ENCODE measurements at regions not wholly inside any gene's neighbourhood (a gene's known extent, or its start where the extent isn't known, plus 50 kb on each side); places are given as distances from the start of the nearest gene placed in this dataset.
A peak's percentile ranks its signal among the peaks of the same experiment; 100 is the strongest.

DNA sequence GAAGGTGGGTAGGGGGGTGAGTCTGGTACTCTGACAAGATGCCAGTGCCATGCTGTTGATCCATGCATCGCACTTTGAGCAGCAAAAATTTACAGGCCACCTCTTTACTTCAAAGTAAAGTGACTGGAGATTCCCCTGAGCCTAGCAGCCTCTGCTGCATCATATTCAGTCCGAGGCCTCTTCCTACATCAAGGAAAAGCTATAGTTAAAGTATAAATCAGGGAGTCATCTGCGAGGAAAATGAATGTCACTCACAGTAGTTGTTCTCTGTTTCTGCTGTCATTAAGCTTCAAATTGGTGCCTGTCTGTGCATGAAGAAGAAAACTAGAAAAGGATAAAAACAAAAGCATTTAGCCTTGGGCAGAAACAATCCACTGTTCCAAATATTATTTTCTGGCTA, 706.2 kb downstream of the TBL1XR1 start:
- WGBS (ENCODE audit: insufficient coverage): 100% methylated on average over 1 of the region's 3 CpGs
- no peak overlapping the region for H3K4me3 ChIP-seq (ENCODE audit: low read length)
- no peaks in the 10 kb centered on the region for H3K36me3 ChIP-seq (ENCODE audit: control insufficient read depth, insufficient read depth, low read length)
- no peak overlapping the region for H3K27ac ChIP-seq (ENCODE audit: low read length)
- no peaks in the 10 kb centered on the region for H3K9me3 ChIP-seq (replicated peaks; ENCODE audit: control insufficient read depth, low read depth, low read length)
- DNase-seq: no peak
- H3K27me3 ChIP-seq (ENCODE audit: control insufficient read depth, insufficient read depth, low read length): no peaks in the 10 kb centered on the region
- no peaks in the 10 kb centered on the region for H3K4me1 ChIP-seq (ENCODE audit: control insufficient read depth, insufficient read depth, low read length)

DNA sequence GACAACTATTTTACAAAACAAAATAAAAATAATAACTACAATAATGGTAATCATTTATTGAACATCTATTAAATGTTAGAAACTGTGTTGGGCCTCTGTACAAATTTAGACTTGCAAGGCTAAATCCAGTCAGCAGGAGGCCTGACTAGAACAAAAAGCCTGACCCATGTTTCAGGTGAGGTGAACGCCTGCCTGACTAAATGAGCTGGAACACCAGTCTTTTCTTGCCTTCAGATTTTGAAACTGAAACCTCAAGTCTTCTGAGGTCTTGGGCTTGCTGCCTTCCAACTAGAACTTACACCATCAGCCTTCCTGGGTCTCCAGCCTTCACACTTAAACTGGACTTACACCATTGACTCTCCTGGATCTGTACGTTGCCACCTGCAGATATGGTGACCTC, 706.9 kb downstream of the TBL1XR1 start:
- H3K9me3 ChIP-seq (replicated peaks; ENCODE audit: control insufficient read depth, low read depth, low read length): no peaks in the 10 kb centered on the region
- no peaks in the 10 kb centered on the region for H3K36me3 ChIP-seq (ENCODE audit: control insufficient read depth, insufficient read depth, low read length)
- H3K4me1 ChIP-seq (ENCODE audit: control insufficient read depth, insufficient read depth, low read length): no peaks in the 10 kb centered on the region
- no peak overlapping the region for H3K4me3 ChIP-seq (ENCODE audit: low read length)
- no peaks in the 10 kb centered on the region for H3K27me3 ChIP-seq (ENCODE audit: control insufficient read depth, insufficient read depth, low read length)
- WGBS (ENCODE audit: insufficient coverage): 89% methylated on average over 1 of the region's 2 CpGs
- no peak overlapping the region for H3K27ac ChIP-seq (ENCODE audit: low read length)
- DNase-seq: no peak

DNA sequence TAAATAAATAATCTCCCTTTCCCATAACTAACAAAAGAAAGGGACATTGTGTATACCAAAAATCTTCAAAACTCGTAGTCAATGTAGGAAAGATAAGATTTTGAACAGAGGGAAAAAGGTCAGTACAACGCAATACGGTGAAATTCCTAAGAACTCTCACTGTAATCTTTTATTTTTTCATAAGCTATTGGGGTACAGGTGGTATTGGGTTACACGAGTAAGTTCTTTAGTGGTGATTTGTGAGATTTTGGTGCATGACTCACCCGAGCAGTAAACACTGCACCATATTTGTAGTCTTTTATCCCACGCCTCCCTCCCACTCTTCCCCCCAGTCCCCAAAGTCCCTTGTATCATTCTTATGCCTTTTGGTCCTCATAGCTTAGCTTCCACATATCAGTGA, 718.0 kb downstream of the TBL1XR1 start:
- no peak for DNase-seq
- no peaks in the 10 kb centered on the region for H3K36me3 ChIP-seq (ENCODE audit: control insufficient read depth, insufficient read depth, low read length)
- peaks cover 3% of the 10 kb centered on the region for H3K4me1 ChIP-seq (ENCODE audit: control insufficient read depth, insufficient read depth, low read length)
- no peak overlapping the region for H3K27ac ChIP-seq (ENCODE audit: low read length)
- 77% methylated on average over 2 of the region's 6 CpGs for WGBS (ENCODE audit: insufficient coverage)
- no peaks in the 10 kb centered on the region for H3K27me3 ChIP-seq (ENCODE audit: control insufficient read depth, insufficient read depth, low read length)
- H3K4me3 ChIP-seq (ENCODE audit: low read length): no peak overlapping the region
- no peaks in the 10 kb centered on the region for H3K9me3 ChIP-seq (replicated peaks; ENCODE audit: control insufficient read depth, low read depth, low read length)

DNA sequence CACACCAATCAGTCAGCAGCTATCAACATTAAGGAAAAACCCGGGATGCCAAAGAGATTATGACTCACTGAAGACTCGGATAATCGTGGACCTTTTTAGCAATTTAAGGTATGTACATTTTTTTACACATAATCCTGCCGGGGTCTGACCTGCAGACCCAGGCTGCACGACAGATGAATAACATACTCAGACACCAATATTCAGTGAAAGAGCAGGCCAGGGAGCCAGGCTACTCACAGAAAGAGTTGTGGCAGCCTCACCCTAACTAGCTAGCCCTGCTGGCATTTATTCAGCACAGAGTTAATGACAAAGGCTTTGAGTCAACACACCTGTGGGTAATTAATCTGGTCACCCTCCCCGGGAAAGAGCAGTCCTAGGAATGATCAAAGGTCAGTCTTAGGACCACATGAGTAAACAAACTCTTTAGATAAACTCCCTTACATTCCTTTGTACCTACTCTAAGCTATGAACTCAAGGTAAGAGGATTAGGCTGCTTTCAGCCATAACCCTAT, 727.5 kb downstream of the TBL1XR1 start:
- WGBS (ENCODE audit: insufficient coverage): 74% methylated on average over 2 of the region's 6 CpGs
- DNase-seq: no peak
- no peaks in the 10 kb centered on the region for H3K36me3 ChIP-seq (ENCODE audit: control insufficient read depth, insufficient read depth, low read length)
- H3K27ac ChIP-seq (ENCODE audit: low read length): no peak overlapping the region
- no peaks in the 10 kb centered on the region for H3K4me1 ChIP-seq (ENCODE audit: control insufficient read depth, insufficient read depth, low read length)
- no peaks in the 10 kb centered on the region for H3K27me3 ChIP-seq (ENCODE audit: control insufficient read depth, insufficient read depth, low read length)
- no peak overlapping the region for H3K4me3 ChIP-seq (ENCODE audit: low read length)
- no peaks in the 10 kb centered on the region for H3K9me3 ChIP-seq (replicated peaks; ENCODE audit: control insufficient read depth, low read depth, low read length)

DNA sequence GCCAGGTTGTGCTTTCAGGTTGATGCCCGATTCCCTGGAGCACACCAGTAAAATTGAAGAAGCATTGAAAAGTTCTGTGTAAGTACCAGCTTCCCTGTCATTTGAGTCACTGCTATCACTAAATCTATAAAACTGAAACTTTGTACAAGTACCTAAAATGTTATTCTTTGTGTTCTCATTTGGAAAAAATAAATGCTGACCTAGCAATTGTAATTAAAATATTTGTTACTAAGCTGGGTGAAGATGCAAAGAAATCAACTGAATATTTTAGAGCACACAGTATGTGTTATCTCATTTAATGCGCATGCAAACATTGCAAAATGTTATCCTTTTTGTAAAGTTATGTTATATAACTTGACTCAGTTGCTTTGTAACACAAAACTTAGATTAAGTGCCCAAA, 733.7 kb downstream of the TBL1XR1 start:
- Histone ChIP-seq H3K9me3 (replicated peaks; ENCODE audit: control insufficient read depth, low read depth, low read length) (no peaks in the 10 kb centered on the region), H3K4me3 (ENCODE audit: low read length) (no peak overlapping the region), H3K4me1 (ENCODE audit: control insufficient read depth, insufficient read depth, low read length) (no peaks in the 10 kb centered on the region), H3K36me3 (ENCODE audit: control insufficient read depth, insufficient read depth, low read length) (no peaks in the 10 kb centered on the region), H3K27ac (ENCODE audit: low read length) (no peak overlapping the region), H3K27me3 (ENCODE audit: control insufficient read depth, insufficient read depth, low read length) (no peaks in the 10 kb centered on the region)
- WGBS (ENCODE audit: insufficient coverage): no CpG with 5 or more reads among the region's 2 CpGs
- no peak for DNase-seq

DNA sequence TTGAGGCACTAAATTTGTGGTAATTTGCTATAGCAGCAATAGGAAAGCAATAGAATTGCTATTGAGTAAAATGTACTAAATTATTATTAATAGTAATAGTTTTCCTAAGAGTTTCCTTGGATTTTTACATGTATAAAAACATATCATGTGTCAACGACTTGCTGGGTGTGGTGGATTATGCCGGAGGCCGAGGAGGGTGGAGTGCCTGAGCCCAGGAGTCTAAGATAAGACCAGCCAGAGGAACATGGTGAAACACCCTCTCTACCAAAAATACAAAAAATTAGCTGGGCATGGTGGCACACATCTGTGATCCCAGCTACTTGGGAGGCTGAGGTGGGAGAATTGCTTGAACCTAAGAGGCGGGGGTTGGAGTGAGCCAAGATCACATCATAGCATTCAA, 749.9 kb downstream of the TBL1XR1 start:
- H3K4me3 ChIP-seq (ENCODE audit: low read length): no peak overlapping the region
- no peaks in the 10 kb centered on the region for H3K9me3 ChIP-seq (replicated peaks; ENCODE audit: control insufficient read depth, low read depth, low read length)
- WGBS (ENCODE audit: insufficient coverage): no CpG with 5 or more reads among the region's 4 CpGs
- H3K27me3 ChIP-seq (ENCODE audit: control insufficient read depth, insufficient read depth, low read length): no peaks in the 10 kb centered on the region
- H3K4me1 ChIP-seq (ENCODE audit: control insufficient read depth, insufficient read depth, low read length): no peaks in the 10 kb centered on the region
- H3K36me3 ChIP-seq (ENCODE audit: control insufficient read depth, insufficient read depth, low read length): no peaks in the 10 kb centered on the region
- no peak overlapping the region for H3K27ac ChIP-seq (ENCODE audit: low read length)
- DNase-seq: no peak

DNA sequence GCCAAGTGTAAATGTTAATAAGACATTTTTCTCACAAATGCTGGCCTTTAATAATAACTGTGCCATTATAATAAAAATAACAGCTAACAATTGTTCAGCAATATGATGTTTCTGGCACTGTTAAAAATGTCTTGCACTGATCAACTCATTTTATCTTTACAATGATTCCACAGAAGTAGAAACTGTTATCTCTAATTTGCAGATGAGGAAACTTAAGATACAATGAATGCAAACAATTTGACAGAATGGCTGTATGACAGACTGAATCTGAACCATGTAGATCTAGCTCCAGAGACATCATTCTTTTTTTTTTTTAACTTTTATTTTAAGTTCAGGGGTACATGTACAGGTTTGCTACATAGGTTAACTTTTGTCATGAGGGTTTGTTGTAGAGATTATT, 755.0 kb downstream of the TBL1XR1 start:
- Histone ChIP-seq H3K27me3 (ENCODE audit: control insufficient read depth, insufficient read depth, low read length) (no peaks in the 10 kb centered on the region), H3K4me3 (ENCODE audit: low read length) (no peak overlapping the region), H3K9me3 (replicated peaks; ENCODE audit: control insufficient read depth, low read depth, low read length) (no peaks in the 10 kb centered on the region), H3K27ac (ENCODE audit: low read length) (no peak overlapping the region), H3K4me1 (ENCODE audit: control insufficient read depth, insufficient read depth, low read length) (no peaks in the 10 kb centered on the region), H3K36me3 (ENCODE audit: control insufficient read depth, insufficient read depth, low read length) (no peaks in the 10 kb centered on the region)
- DNase-seq: no peak

DNA sequence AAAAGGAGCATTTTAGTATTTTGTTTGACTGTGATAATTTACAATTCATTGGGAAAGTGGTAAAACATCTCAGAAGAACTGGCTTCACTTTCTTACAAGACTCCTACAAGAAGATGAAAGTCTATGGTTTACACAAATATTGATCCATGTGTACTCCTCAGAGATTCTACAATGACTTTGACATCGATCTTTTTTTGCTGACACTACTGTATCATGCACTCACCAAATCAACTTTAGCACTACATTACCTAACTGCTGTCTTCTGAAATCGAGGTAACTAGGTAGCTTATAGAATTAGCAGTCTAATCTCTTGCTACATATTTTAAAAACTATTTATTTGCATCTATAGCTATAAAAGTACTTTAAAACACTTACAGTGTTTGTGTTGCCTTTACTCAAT, 757.6 kb downstream of the TBL1XR1 start:
- H3K36me3 ChIP-seq (ENCODE audit: control insufficient read depth, insufficient read depth, low read length): no peaks in the 10 kb centered on the region
- H3K27me3 ChIP-seq (ENCODE audit: control insufficient read depth, insufficient read depth, low read length): no peaks in the 10 kb centered on the region
- no CpG with 5 or more reads among the region's 2 CpGs for WGBS (ENCODE audit: insufficient coverage)
- no peak overlapping the region for H3K4me3 ChIP-seq (ENCODE audit: low read length)
- no peak for DNase-seq
- no peaks in the 10 kb centered on the region for H3K9me3 ChIP-seq (replicated peaks; ENCODE audit: control insufficient read depth, low read depth, low read length)
- H3K27ac ChIP-seq (ENCODE audit: low read length): no peak overlapping the region
- no peaks in the 10 kb centered on the region for H3K4me1 ChIP-seq (ENCODE audit: control insufficient read depth, insufficient read depth, low read length)

DNA sequence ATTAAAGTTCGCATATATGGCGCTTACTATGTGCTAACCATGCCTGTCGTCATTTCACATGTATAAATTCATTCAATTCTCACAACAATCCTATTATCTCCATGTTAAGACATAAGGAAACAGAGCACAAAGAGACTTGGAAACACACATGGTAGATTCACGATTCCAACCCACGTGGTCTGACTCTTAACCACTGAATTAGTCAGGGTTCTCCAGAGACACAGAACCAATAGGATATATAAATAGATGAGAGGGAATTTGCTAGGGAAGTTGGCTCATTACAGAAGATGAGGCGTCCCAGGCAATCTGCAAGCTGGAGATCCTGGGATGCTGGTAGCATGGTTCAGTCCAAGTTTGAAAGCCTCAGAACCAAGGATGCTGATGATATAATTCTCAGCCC, 765.3 kb downstream of the TBL1XR1 start:
- no peak overlapping the region for H3K27ac ChIP-seq (ENCODE audit: low read length)
- no peaks in the 10 kb centered on the region for H3K9me3 ChIP-seq (replicated peaks; ENCODE audit: control insufficient read depth, low read depth, low read length)
- no peak for DNase-seq
- H3K4me1 ChIP-seq (ENCODE audit: control insufficient read depth, insufficient read depth, low read length): peaks cover 3% of the 10 kb centered on the region
- H3K36me3 ChIP-seq (ENCODE audit: control insufficient read depth, insufficient read depth, low read length): no peaks in the 10 kb centered on the region
- 73% methylated on average over 3 of the region's 6 CpGs for WGBS (ENCODE audit: insufficient coverage)
- H3K4me3 ChIP-seq (ENCODE audit: low read length): no peak overlapping the region
- H3K27me3 ChIP-seq (ENCODE audit: control insufficient read depth, insufficient read depth, low read length): no peaks in the 10 kb centered on the region

DNA sequence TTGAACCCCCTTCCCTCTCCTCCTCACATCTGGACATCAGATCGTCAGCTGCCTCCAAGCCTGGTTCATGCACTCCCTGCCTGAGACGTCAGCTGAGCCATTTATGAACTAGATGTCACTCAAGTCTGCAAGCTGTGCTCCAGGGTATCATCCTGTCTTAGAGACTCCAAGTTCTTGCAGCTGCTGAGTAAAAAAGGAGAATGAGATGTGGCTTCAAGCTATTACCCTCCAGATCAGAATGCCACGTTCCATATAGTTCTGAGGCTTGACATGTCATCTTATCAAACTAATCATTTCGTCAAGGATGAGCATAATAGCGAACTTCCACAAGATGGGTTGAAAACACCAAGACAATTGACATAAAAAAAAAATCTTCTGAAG, 766.3 kb downstream of the TBL1XR1 start:
- Histone ChIP-seq H3K27me3 (ENCODE audit: control insufficient read depth, insufficient read depth, low read length) (no peaks in the 10 kb centered on the region), H3K36me3 (ENCODE audit: control insufficient read depth, insufficient read depth, low read length) (no peaks in the 10 kb centered on the region), H3K4me1 (ENCODE audit: control insufficient read depth, insufficient read depth, low read length) (peaks cover 3% of the 10 kb centered on the region), H3K27ac (ENCODE audit: low read length) (no peak overlapping the region), H3K9me3 (replicated peaks; ENCODE audit: control insufficient read depth, low read depth, low read length) (no peaks in the 10 kb centered on the region), H3K4me3 (ENCODE audit: low read length) (no peak overlapping the region)
- DNase-seq: peak; percentile 56
- WGBS (ENCODE audit: insufficient coverage): 9% methylated on average over 1 of the region's 5 CpGs

DNA sequence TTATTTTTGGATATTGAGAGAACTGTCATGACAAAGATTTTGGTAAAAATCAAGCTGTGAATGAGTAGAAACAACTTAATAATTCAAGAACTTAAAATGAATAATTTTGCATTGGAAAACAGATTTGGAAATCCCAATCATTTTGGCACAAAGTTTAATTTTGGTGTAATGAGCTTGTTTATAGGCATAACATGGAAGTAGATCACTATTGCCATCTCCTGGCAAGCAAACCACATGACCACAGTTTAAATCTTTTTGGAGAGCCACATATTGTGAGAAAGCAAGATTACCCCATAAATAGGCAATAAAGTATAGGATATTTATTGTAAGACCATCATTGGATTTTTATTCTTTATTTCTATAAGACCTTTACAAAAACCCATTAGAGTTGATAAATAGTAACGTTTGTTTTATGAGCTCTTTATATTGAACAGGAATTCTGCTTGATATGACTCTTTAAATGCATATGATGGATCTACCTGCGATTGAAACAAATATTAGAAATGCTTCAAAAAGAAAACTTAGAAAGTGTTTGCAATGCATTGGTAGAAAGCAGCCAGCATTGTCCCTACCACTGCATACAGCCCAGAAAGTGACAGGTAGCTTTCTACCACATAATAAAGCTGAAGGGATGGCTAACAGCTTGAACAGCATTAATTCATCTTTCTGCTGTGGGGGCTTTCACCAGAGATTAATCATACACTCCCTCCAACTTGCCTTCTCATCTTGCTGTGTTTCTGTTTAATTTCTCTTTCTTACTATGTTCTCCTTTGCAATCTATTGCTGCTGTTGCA, 766.8 kb downstream of the TBL1XR1 start:
- Histone ChIP-seq H3K36me3 (ENCODE audit: control insufficient read depth, insufficient read depth, low read length) (no peaks in the 10 kb centered on the region), H3K27ac (ENCODE audit: low read length) (no peak overlapping the region), H3K9me3 (replicated peaks; ENCODE audit: control insufficient read depth, low read depth, low read length) (no peaks in the 10 kb centered on the region), H3K4me1 (ENCODE audit: control insufficient read depth, insufficient read depth, low read length) (peaks cover 3% of the 10 kb centered on the region), H3K27me3 (ENCODE audit: control insufficient read depth, insufficient read depth, low read length) (no peaks in the 10 kb centered on the region), H3K4me3 (ENCODE audit: low read length) (no peak overlapping the region)
- WGBS (ENCODE audit: insufficient coverage): no CpG with 5 or more reads among the region's 2 CpGs
- peak; percentile 77 for DNase-seq

All from muscle of leg (tissue), 3 donors.